ENCODE measurements at regions not wholly inside any gene's neighbourhood (a gene's known extent, or its start where the extent isn't known, plus 50 kb on each side); places are given as distances from the start of the nearest gene placed in this dataset.

DNA sequence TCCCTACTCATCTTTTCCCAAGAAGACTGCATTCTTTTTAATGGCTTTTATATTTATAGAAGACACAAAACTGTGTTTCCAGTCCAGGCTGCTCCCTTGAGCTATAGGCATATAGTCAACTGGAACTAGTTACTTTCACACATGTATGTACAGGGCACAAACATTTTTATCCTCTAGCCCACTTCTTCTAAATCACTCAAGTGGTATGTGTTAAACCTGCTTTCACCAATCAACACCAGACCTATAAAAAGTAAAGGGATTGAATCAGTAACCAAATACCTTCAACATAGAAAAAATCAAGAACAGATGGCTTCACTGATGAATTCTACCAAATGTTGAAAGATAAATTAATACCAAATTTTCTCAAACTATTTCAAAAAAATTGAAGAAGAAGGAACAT, 584.2 kb upstream of the SLITRK1 start:
- intact Hi-C loops (cut with DNase I) = no loop called here
- no peak for TF ChIP-seq POLR2A (IDR thresholded peaks at IDR 0.05)
- TF ChIP-seq, protein P1, sequence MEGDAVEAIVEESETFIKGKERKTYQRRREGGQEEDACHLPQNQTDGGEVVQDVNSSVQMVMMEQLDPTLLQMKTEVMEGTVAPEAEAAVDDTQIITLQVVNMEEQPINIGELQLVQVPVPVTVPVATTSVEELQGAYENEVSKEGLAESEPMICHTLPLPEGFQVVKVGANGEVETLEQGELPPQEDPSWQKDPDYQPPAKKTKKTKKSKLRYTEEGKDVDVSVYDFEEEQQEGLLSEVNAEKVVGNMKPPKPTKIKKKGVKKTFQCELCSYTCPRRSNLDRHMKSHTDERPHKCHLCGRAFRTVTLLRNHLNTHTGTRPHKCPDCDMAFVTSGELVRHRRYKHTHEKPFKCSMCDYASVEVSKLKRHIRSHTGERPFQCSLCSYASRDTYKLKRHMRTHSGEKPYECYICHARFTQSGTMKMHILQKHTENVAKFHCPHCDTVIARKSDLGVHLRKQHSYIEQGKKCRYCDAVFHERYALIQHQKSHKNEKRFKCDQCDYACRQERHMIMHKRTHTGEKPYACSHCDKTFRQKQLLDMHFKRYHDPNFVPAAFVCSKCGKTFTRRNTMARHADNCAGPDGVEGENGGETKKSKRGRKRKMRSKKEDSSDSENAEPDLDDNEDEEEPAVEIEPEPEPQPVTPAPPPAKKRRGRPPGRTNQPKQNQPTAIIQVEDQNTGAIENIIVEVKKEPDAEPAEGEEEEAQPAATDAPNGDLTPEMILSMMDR (IDR thresholded peaks at IDR 0.05) = no peak
- Histone ChIP-seq H3K4me1 (replicated peaks in 1 of 2) (no peaks in the 10 kb centered on the region), H3K4me3 (no peak overlapping the region), H3K9me3 (replicated peaks in 1 of 3) (peaks cover 0 to 5% (median 0%) of the 10 kb centered on the region in 3 donors), H3K36me3 (replicated peaks in 1 of 2) (no peaks in the 10 kb centered on the region), H3K27me3 (no peaks in the 10 kb centered on the region), H3K27ac (no peak overlapping the region)
- DNase-seq = no peak

DNA sequence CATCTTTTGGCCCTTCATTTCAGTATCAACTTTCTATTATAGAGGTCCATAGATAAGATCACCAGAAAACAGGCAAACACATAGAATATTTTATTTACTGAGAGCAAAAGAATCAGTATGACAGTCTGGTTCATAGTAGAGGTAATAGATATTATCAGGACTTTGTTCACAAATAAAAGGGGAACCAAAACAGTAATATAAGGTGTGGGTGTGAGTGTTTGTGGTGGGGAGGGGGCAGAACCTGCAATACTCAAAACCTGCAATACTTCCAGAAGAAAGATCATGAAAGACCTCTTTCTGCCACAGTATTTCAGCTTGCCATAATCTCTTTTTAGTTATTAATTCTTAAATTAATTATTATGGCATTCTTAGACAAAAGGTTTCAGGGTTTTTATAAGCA, 578.7 kb upstream of the SLITRK1 start:
- no peak for DNase-seq
- Histone ChIP-seq H3K36me3 (replicated peaks in 1 of 2) (no peaks in the 10 kb centered on the region), H3K27ac (no peak overlapping the region), H3K4me1 (replicated peaks in 1 of 2) (no peaks in the 10 kb centered on the region), H3K27me3 (no peaks in the 10 kb centered on the region), H3K9me3 (replicated peaks in 1 of 3) (peaks cover 0 to 5% (median 0%) of the 10 kb centered on the region in 3 donors), H3K4me3 (no peak overlapping the region)
- TF ChIP-seq POLR2A (IDR thresholded peaks at IDR 0.05) = no peak
- TF ChIP-seq, protein P1 (IDR thresholded peaks at IDR 0.05) = no peak
- intact Hi-C loops (cut with DNase I) = no loop called here

GRCh38 chr13:84455143-84455905, 573.0 kb upstream of the SLITRK1 start:
- no peaks in the 10 kb centered on the region for H3K4me1 ChIP-seq (replicated peaks in 1 of 2)
- H3K36me3 ChIP-seq (replicated peaks in 1 of 2) = no peaks in the 10 kb centered on the region
- H3K4me3 ChIP-seq = no peak overlapping the region
- H3K27ac ChIP-seq = no peak overlapping the region
- TF ChIP-seq POLR2A (IDR thresholded peaks at IDR 0.05) = no peak
- H3K9me3 ChIP-seq (replicated peaks in 1 of 3) = no peaks in the 10 kb centered on the region
- intact Hi-C loops (cut with DNase I) = no loop called here
- WGBS, 4 donors = 71 to 89% (median 84%) methylated on average over 5 to 7 of the region's 7 CpGs
- no peak for DNase-seq
- H3K27me3 ChIP-seq = no peaks in the 10 kb centered on the region

- Histone ChIP-seq H3K4me1 (replicated peaks in 1 of 2) (no peaks in the 10 kb centered on the region), H3K9me3 (replicated peaks in 1 of 3) (no peaks in the 10 kb centered on the region), H3K36me3 (replicated peaks in 1 of 2) (no peaks in the 10 kb centered on the region), H3K27me3 (no peaks in the 10 kb centered on the region), H3K27ac (no peak overlapping the region), H3K4me3 (no peak overlapping the region)
- intact Hi-C loops (cut with DNase I) = no loop called here
- 75 to 95% (median 93%) methylated on average over 2 to 4 of the region's 4 CpGs for WGBS, 4 donors
- DNase-seq = no peak
- TF ChIP-seq POLR2A (IDR thresholded peaks at IDR 0.05) = no peak
- TF ChIP-seq, protein P1 (IDR thresholded peaks at IDR 0.05) = no peak
Measured at GRCh38 chr13:84447640-84447978, 565.3 kb upstream of the SLITRK1 start.

DNA sequence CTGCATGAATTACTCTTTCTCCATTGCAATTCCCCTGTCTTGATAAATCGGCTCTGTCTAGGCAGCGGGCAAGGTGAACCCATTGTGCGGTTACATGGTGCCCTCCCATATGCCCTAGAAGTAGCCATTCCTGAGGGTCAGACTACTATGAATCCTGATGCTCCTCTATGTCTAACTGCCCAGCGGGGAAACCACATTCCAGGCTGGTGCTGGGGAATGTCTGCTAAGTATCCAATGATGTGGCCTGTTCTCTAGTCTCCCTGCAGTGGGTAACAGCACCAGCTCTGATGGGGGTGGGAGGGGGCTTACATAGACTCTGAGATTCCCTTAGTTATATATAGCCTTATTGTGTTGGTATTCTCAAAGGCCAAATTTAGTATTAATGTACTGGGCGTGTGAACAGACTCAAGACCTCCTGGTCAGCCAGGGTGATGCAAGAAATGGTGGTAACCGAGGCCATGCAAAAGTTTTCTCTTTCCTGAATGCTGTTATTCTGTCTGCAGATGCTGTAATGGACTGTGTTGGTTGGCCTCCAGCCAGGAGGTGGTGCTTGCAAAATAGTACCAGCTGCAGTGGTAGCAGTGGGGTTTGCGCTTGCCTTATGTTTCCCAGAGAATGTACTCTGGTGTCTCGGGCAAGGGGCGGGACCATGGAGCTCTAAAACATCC, 564.8 kb upstream of the SLITRK1 start:
- TF ChIP-seq, protein P1 (IDR thresholded peaks at IDR 0.05) = no peak
- TF ChIP-seq POLR2A (IDR thresholded peaks at IDR 0.05) = no peak
- WGBS, 4 donors = 80 to 92% (median 83%) methylated on average over 6 to 9 of the region's 9 CpGs
- H3K4me3 ChIP-seq = no peak overlapping the region
- intact Hi-C loops (cut with DNase I) = no loop called here
- no peaks in the 10 kb centered on the region for H3K4me1 ChIP-seq (replicated peaks in 1 of 2)
- H3K9me3 ChIP-seq (replicated peaks in 1 of 3) = no peaks in the 10 kb centered on the region
- no peaks in the 10 kb centered on the region for H3K36me3 ChIP-seq (replicated peaks in 1 of 2)
- no peak for DNase-seq
- H3K27me3 ChIP-seq = no peaks in the 10 kb centered on the region
- no peak overlapping the region for H3K27ac ChIP-seq

All from adrenal gland (tissue), 9 donors.